Heart right ventricle (tissue), 16 donors: ENCODE measurements at regions not wholly inside any gene's neighbourhood (a gene's known extent, or its start where the extent isn't known, plus 50 kb on each side); places are given as distances from the start of the nearest gene placed in this dataset.

Experiments
- ATAC-seq, 8 donors: fragments of 200-7000 bp; cut with Tn5 transposase; one replicate each; pipeline ENCODE4 v1.9.1; 2020; ENCODE audit warnings: mild to moderate bottlenecking in 8 of 8, moderate library complexity in 8 of 8, moderate number of reproducible peaks in 1 of 8
- DNase-seq, 2 donors: peaks; one replicate each; pipeline ENCODE4 v3.0.0-alpha.2; 2020
- H3K27ac ChIP-seq, 10 donors: fragments of 200-600 bp; sonication (generic) in 2 of 10; one replicate each; pipeline versions ENCODE4 v1.5.0 to v1.8.0; 2020 to 2022; ENCODE audit warnings: mild to moderate bottlenecking in 3 of 10
- H3K27me3 ChIP-seq, 7 donors: fragments of 200-600 bp; one replicate each; pipeline ENCODE4 v1.8.0; 2021 to 2022; ENCODE audit warnings: mild to moderate bottlenecking in 2 of 7
- H3K36me3 ChIP-seq, 9 donors: fragments of 200-600 bp; sonication (generic) in 1 of 9; one replicate each; pipeline versions ENCODE4 v1.5.0 to v1.8.0; 2020 to 2022; ENCODE audit warnings: mild to moderate bottlenecking in 2 of 9
- H3K4me1 ChIP-seq, 9 donors: fragments of 200-600 bp; sonication (generic) in 1 of 9; one replicate each; pipeline versions ENCODE4 v1.5.0 to v1.8.0; 2020 to 2022; ENCODE audit warnings: mild to moderate bottlenecking in 4 of 9
- H3K4me3 ChIP-seq, 10 donors: fragments of 200-600 bp; sonication (generic) in 2 of 10; one replicate each; pipeline versions ENCODE4 v1.5.0 to v1.8.0; 2020 to 2022; ENCODE audit warnings: mild to moderate bottlenecking in 7 of 10, moderate library complexity in 2 of 10
- H3K9me3 ChIP-seq, 11 donors: fragments of 200-600 bp in 10 of 11; sonication (generic) in 2 of 11; one replicate each; pipeline versions ENCODE4 v1.5.0 to v1.8.0; 2013 to 2022; ENCODE audit warnings: mild to moderate bottlenecking in 2 of 11, control low read depth in 1 of 11, moderate library complexity in 1 of 11
- CTCF ChIP-seq, 9 donors: fragments of 200-600 bp; sonication (generic) in 2 of 9; IDR thresholded peaks; one replicate each; pipeline versions ENCODE4 v1.5.0 to v1.8.0; 2021 to 2022; ENCODE audit warnings: antibody characterized with exemption in 9 of 9, mild to moderate bottlenecking in 5 of 9, moderate library complexity in 1 of 9
- WGBS, 2 donors: extraction: QIAGEN DNeasy Blood & Tissue Kit; methylation state at CpG; one replicate each; pipeline ENCODE4 v1.1.7; 2013; ENCODE audit warnings: inconsistent platforms in 1 of 2; 5-methylcytosine and 5-hydroxymethylcytosine counted together
- intact Hi-C, 10 donors: fragments of 100-400 bp; cut with DNase I; formaldehyde crosslinking; loops; one replicate each; pipeline versions ENCODE4 v1.11.1 to v1.14.2; 2022
- donor health status: Arrhythmogenic right ventricular cardiomyopathy.
- donor health status: ischemic (EF 13 %, LVEDD 7.1; RV severe dilation, severe dysfunction).
- donor health status: healthy with polysubstance abuse.
- donor health status: DM: no; HTN: yes; CAD: no.
- donor health status: DM: no; HTN: no; CAD: no.
- donor health status: ischemic (EF 25% LVEDD 6.9; RV normal size, moderate dysfunction).
- donor health status: ischemic (EF 25% LVEDD 5.7; RV mildly dilated, moderate dysfunction).
- donor health status: healthy.
- donor health status: DM: yes; HTN: yes; CAD: no.
- donor health status: Ischemic cardiomyopathy.
- donor health status: ischemic (EF 35%, LVEDD 5.7; RV mildly dilated, moderate dysfunction).
- donor health status: nonischemic (EF 11% LVEDD 7.7; RV severe dilation, severe dysfunction).
- donor health status: DM: yes; HTN: yes; CAD: no.
- donor health status: PGD.
- donor health status: ischemic (EF 29% LVEDD 5.4; RV normal size, mild dysfunction).
- donor health status: nonischemic (EF 23%, LVEDD 6.1; RV moderate dilation, normal function).

- H3K27ac ChIP-seq: no peak overlapping the region
- ATAC-seq: no peak
- H3K4me3 ChIP-seq: no peak overlapping the region
- H3K4me1 ChIP-seq: no peaks in the 10 kb centered on the region
- H3K27me3 ChIP-seq: peaks cover 8 to 67% (median 43%) of the 10 kb centered on the region in 7 donors
- TF ChIP-seq CTCF (IDR thresholded peaks at IDR 0.05): no peak
- H3K36me3 ChIP-seq: no peaks in the 10 kb centered on the region
- no peaks in the 10 kb centered on the region for H3K9me3 ChIP-seq
- WGBS, 2 donors: 64 to 80% methylated on average over 13 of the region's 13 CpGs
- intact Hi-C loops: no loop called here
- DNase-seq: no peak
Observed at GRCh38 chr12:132388379-132389015, 59.1 kb upstream of the GALNT9 start.

- Histone ChIP-seq H3K4me1 (no peaks in the 10 kb centered on the region), H3K4me3 (no peak overlapping the region), H3K27me3 (peaks cover 8 to 56% (median 33%) of the 10 kb centered on the region in 7 donors), H3K36me3 (no peaks in the 10 kb centered on the region), H3K27ac (no peak overlapping the region), H3K9me3 (no peaks in the 10 kb centered on the region)
- 63 to 69% methylated on average over 30 of the region's 30 CpGs for WGBS, 2 donors
- intact Hi-C loops: no loop called here
- no peak for DNase-seq
- ATAC-seq: no peak
- TF ChIP-seq CTCF (IDR thresholded peaks at IDR 0.05): no peak
Observed at GRCh38 chr12:132386926-132387497, 57.6 kb upstream of the GALNT9 start.

- H3K27me3 ChIP-seq: peaks cover 8 to 53% (median 33%) of the 10 kb centered on the region in 7 donors
- no peak for ATAC-seq
- no peak overlapping the region for H3K4me3 ChIP-seq
- no peak for DNase-seq
- H3K4me1 ChIP-seq: no peaks in the 10 kb centered on the region
- no peak for TF ChIP-seq CTCF (IDR thresholded peaks at IDR 0.05)
- no peaks in the 10 kb centered on the region for H3K9me3 ChIP-seq
- H3K36me3 ChIP-seq: no peaks in the 10 kb centered on the region
- no peak overlapping the region for H3K27ac ChIP-seq
- WGBS, 2 donors: 46 to 52% methylated on average over 29 to 36 of the region's 36 CpGs
- intact Hi-C loops: no loop called here
Observed at GRCh38 chr12:132385923-132386751, 56.7 kb upstream of the GALNT9 start.

GRCh38 chr12:132384916-132385774 is 55.8 kb upstream of the GALNT9 start:
- no peak for DNase-seq
- Histone ChIP-seq H3K36me3 (no peaks in the 10 kb centered on the region), H3K27ac (no peak overlapping the region), H3K4me3 (no peak overlapping the region), H3K27me3 (peaks cover 8 to 53% (median 41%) of the 10 kb centered on the region in 7 donors), H3K9me3 (no peaks in the 10 kb centered on the region), H3K4me1 (no peaks in the 10 kb centered on the region)
- intact Hi-C loops: no loop called here
- no peak for ATAC-seq
- 62 to 64% methylated on average over 25 of the region's 25 CpGs for WGBS, 2 donors
- TF ChIP-seq CTCF (IDR thresholded peaks at IDR 0.05): no peak
